Panc1 (cell line): ENCODE measurements at regions not wholly inside any gene's neighbourhood (a gene's known extent, or its start where the extent isn't known, plus 50 kb on each side); places are given as distances from the start of the nearest gene placed in this dataset.

Experiments used
- ATAC-seq: fragments of 200-7000 bp; cut with Tn5 transposase; 2 replicates; pipeline ENCODE4 v1.9.1; 2020; ENCODE audit warnings: mild to moderate bottlenecking, moderate library complexity
- BruUV-seq: library from RNA; stranded (reverse); fragments of 400-500 nt; replicated peaks from 2 replicates; lab custom pipeline; 2021; lab: Mats Ljungman, UMichigan
- CTCF ChIA-PET: fragments of 300-600 bp; sonication (Branson Sonifier 250); formaldehyde crosslinking; loops from one replicate; lab custom pipeline; 2022; ENCODE audit warnings: antibody characterized with exemption; lab: Charles Lee
- POLR2A ChIA-PET: fragments of 300-600 bp; sonication (Branson Sonifier 250); formaldehyde crosslinking; loops from one replicate; lab custom pipeline; 2022; ENCODE audit warnings: antibody characterized with exemption; lab: Charles Lee
- DNase-seq: peaks from one replicate; pipeline ENCODE4 v3.0.0-alpha.2; 2010; ENCODE audit warnings: low read depth, low spot score
- H3K27ac ChIP-seq: 2 replicates; pipeline ENCODE4 v1.5.1; 2011; ENCODE audit warnings: mild to moderate bottlenecking, low read length, inconsistent platforms
- H3K27me3 ChIP-seq: fragments of 200-500 bp; sonication (Bioruptor generic); 2 replicates; pipeline ENCODE4 v1.6.0; 2014; ENCODE audit warnings: low read length, inconsistent platforms; ENCODE audit not compliant: control insufficient read depth, insufficient read depth
- H3K36me3 ChIP-seq: fragments of 200-500 bp; sonication (Bioruptor generic); 2 replicates; pipeline ENCODE4 v1.5.1; 2014; ENCODE audit warnings: inconsistent platforms, mild to moderate bottlenecking, low read length, moderate library complexity; ENCODE audit not compliant: control insufficient read depth, insufficient read depth
- H3K4me1 ChIP-seq: 2 replicates; pipeline ENCODE4 v1.5.1; 2011; ENCODE audit warnings: inconsistent platforms, mild to moderate bottlenecking, low read length, moderate library complexity; ENCODE audit not compliant: control insufficient read depth, insufficient read depth
- H3K4me3 ChIP-seq, 2 experiments: 2 replicates each; pipeline ENCODE4 v1.5.1; 2011 to 2012; ENCODE audit warnings: low read depth in 2 of 2, low read length in 2 of 2, mild to moderate bottlenecking in 2 of 2, inconsistent platforms in 1 of 2, moderate library complexity in 1 of 2
- H3K9me3 ChIP-seq: fragments of 200-500 bp; sonication (Bioruptor generic); 2 replicates; pipeline ENCODE4 v1.5.1; 2014; ENCODE audit warnings: low read depth, mild to moderate bottlenecking, inconsistent platforms, low read length, moderate library complexity; ENCODE audit not compliant: control insufficient read depth, insufficient read depth
- POLR2AphosphoS5 ChIP-seq: IDR thresholded peaks from 2 replicates; pipeline ENCODE4 v1.6.1; 2012; ENCODE audit warnings: mild to moderate bottlenecking, low read depth, low read length, moderate library complexity
- SIN3A ChIP-seq: IDR thresholded peaks from 2 replicates; pipeline ENCODE4 v1.6.1; 2012; ENCODE audit warnings: low read depth, mild to moderate bottlenecking, low read length, moderate library complexity, borderline replicate concordance; ENCODE audit not compliant: insufficient read depth
- TCF7L2 ChIP-seq: IDR thresholded peaks from 2 replicates; pipeline ENCODE4 v1.6.1; 2011; ENCODE audit warnings: mild to moderate bottlenecking, low read depth, low read length, inconsistent platforms
- in situ Hi-C: cut with HindIII; loops from 2 replicates; pipeline ENCODE4 v1.10.0; 2016; ENCODE audit warnings: low sequenced_read_pairs, low pct_unique_long_range_greater_than_20kb
- intact Hi-C: fragments of 100-400 bp; cut with micrococcal nuclease; formaldehyde crosslinking; loops from one replicate; pipeline ENCODE4 v1.10.0; 2022; ENCODE audit not compliant: unreplicated experiment
- TF ChIP-seq, protein P1 (sequence below): fragments of 450-650 bp; IDR thresholded peaks from 2 replicates; pipeline ENCODE4 v1.5.1; 2017; ENCODE audit warnings: mild to moderate bottlenecking
- TF ChIP-seq, protein P2 (sequence below), 2 experiments: IDR thresholded peaks; 2 replicates each; pipeline ENCODE4 v1.6.1; 2011 to 2012; ENCODE audit warnings: low read depth in 2 of 2, control low read depth in 1 of 2, low read length in 1 of 2, mild to moderate bottlenecking in 1 of 2, moderate library complexity in 1 of 2; ENCODE audit not compliant: insufficient read depth in 1 of 2

DNA sequence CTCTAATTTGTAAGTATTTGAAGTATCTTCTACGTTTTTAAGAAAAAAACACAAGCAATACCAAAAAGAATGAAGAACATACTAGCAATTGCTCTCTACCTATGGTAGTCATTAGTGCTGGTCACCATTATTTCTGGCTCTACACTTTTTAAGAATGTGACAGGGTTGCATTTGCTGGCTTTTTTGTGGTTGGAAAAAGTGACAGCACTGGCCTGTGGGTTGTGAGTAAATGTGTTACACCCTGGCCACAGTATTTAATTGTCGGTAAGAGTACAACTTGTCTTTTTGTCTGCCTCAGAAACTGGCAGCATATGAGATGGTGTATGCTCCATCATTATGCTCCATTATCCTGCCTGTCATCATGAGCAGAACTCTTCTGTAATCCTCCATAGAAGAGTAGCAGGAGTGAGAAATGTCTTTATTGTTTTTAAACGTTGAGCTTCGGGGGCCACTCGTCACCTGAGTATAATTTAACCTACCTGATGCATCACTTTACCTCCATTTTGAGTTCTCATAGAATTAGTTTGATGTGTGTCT lies 449.8 kb downstream of the ISL1 start:
- BruUV-seq: no TSS peak
- in situ Hi-C loops: no loop called here
- ATAC-seq: no peak

DNA sequence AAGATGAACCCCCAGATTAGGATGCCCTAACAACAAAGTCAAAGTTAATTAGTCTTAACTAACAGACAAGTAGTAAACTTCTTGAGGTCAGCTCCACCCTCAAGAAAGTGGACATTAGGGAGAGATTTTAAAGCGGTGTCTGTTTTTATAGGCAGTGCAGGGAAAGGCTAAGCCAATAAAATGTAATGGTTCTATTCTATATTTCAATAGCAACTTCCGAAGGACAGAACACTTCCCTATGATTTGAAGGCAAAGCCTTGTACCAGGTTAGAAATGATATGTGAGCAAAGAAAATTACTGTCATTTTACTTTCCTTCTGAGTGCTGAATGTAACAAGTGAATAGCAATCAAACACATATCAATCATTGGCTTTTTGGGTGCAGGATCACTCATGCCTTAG lies 455.2 kb downstream of the ISL1 start:
- no TSS peak for BruUV-seq
- in situ Hi-C loops (no loop called here), intact Hi-C loops (no loop called here)
- Histone ChIP-seq H3K27ac (no peak overlapping the region), H3K9me3 (no peaks in the 10 kb centered on the region), H3K4me1 (no peaks in the 10 kb centered on the region), H3K27me3 (no peaks in the 10 kb centered on the region), H3K36me3 (no peaks in the 10 kb centered on the region), H3K4me3 (no peak overlapping the region)
- ATAC-seq (no peak), DNase-seq (no peak)
- CTCF ChIA-PET: no interaction called here
- no peak for TF ChIP-seq SIN3A
- TF ChIP-seq, protein P1, sequence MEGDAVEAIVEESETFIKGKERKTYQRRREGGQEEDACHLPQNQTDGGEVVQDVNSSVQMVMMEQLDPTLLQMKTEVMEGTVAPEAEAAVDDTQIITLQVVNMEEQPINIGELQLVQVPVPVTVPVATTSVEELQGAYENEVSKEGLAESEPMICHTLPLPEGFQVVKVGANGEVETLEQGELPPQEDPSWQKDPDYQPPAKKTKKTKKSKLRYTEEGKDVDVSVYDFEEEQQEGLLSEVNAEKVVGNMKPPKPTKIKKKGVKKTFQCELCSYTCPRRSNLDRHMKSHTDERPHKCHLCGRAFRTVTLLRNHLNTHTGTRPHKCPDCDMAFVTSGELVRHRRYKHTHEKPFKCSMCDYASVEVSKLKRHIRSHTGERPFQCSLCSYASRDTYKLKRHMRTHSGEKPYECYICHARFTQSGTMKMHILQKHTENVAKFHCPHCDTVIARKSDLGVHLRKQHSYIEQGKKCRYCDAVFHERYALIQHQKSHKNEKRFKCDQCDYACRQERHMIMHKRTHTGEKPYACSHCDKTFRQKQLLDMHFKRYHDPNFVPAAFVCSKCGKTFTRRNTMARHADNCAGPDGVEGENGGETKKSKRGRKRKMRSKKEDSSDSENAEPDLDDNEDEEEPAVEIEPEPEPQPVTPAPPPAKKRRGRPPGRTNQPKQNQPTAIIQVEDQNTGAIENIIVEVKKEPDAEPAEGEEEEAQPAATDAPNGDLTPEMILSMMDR: no peak
- no peak for TF ChIP-seq TCF7L2
- TF ChIP-seq POLR2AphosphoS5: no peak
- TF ChIP-seq, protein P2, sequence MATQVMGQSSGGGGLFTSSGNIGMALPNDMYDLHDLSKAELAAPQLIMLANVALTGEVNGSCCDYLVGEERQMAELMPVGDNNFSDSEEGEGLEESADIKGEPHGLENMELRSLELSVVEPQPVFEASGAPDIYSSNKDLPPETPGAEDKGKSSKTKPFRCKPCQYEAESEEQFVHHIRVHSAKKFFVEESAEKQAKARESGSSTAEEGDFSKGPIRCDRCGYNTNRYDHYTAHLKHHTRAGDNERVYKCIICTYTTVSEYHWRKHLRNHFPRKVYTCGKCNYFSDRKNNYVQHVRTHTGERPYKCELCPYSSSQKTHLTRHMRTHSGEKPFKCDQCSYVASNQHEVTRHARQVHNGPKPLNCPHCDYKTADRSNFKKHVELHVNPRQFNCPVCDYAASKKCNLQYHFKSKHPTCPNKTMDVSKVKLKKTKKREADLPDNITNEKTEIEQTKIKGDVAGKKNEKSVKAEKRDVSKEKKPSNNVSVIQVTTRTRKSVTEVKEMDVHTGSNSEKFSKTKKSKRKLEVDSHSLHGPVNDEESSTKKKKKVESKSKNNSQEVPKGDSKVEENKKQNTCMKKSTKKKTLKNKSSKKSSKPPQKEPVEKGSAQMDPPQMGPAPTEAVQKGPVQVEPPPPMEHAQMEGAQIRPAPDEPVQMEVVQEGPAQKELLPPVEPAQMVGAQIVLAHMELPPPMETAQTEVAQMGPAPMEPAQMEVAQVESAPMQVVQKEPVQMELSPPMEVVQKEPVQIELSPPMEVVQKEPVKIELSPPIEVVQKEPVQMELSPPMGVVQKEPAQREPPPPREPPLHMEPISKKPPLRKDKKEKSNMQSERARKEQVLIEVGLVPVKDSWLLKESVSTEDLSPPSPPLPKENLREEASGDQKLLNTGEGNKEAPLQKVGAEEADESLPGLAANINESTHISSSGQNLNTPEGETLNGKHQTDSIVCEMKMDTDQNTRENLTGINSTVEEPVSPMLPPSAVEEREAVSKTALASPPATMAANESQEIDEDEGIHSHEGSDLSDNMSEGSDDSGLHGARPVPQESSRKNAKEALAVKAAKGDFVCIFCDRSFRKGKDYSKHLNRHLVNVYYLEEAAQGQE (IDR thresholded peaks at IDR 0.05; ENCODE audit: insufficient read depth in 1 of 2, low read depth in 2 of 2, low read length in 1 of 2): no peak
- POLR2A ChIA-PET: no interaction called here

More for the DNA sequence above, 449.8 kb downstream of the ISL1 start:
- no peak overlapping the region for H3K27ac ChIP-seq
- no peak for DNase-seq
- H3K4me1 ChIP-seq: no peaks in the 10 kb centered on the region
- intact Hi-C loops: no loop called here
- H3K4me3 ChIP-seq: no peak overlapping the region
- H3K36me3 ChIP-seq: no peaks in the 10 kb centered on the region
- no peaks in the 10 kb centered on the region for H3K9me3 ChIP-seq
- POLR2A ChIA-PET: no interaction called here
- no peak for TF ChIP-seq TCF7L2
- no peak for TF ChIP-seq POLR2AphosphoS5
- TF ChIP-seq SIN3A: no peak
- TF ChIP-seq, protein P2 (IDR thresholded peaks at IDR 0.05; ENCODE audit: insufficient read depth in 1 of 2, low read depth in 2 of 2, low read length in 1 of 2): no peak
- TF ChIP-seq, protein P1: no peak
- CTCF ChIA-PET: no interaction called here
- H3K27me3 ChIP-seq: no peaks in the 10 kb centered on the region
